Suppressor macrophage treated with lipopolysaccharide for 4 hours (primary cell): ENCODE measurements at regions not wholly inside any gene's neighbourhood (a gene's known extent, or its start where the extent isn't known, plus 50 kb on each side); places are given as distances from the start of the nearest gene placed in this dataset.
A peak's percentile ranks its signal among the peaks of the same experiment; 100 is the strongest.

Experiments used
- DNase-seq: peaks from one replicate; pipeline ENCODE4 v3.0.0-alpha.2; 2020

DNA sequence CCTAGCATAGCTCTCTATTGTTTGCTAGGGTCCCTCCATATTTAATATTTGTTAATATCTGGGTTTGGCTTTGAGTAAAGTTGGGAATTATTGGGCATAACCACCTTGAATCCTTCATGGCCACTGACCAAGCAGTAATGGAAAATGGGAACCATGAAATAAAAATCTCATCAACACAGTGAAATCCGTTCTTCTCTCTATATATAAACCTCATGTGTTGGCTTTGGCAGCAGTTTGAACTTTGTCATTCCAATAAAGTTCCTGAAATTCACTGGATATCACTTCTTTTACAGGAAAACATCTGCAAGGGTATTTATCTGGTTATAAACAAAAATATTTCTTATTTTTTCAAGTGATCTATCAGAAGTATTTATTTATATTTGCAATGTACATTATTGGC lies 93.0 kb upstream of the MPDZ start:
- no peak for DNase-seq

DNA sequence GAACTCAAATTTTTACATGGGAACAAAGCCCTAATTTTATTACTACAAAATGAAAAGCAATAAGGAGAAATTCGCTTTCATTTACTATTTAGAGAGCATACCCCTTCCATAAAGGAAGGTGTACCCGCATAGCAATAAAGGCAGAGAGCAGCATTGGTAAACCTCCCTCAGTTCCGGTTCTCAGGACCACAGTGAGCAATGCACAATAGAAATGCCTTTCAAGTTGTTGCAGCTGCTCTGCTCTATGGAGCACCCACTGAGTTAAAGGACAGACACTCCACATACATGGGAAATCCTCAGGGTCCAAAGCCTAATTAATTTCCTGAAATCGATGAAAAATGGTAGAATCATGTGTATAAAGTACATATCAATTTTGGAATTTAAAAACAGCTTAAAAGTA lies 89.9 kb upstream of the MPDZ start:
- DNase-seq, result no peak

DNA sequence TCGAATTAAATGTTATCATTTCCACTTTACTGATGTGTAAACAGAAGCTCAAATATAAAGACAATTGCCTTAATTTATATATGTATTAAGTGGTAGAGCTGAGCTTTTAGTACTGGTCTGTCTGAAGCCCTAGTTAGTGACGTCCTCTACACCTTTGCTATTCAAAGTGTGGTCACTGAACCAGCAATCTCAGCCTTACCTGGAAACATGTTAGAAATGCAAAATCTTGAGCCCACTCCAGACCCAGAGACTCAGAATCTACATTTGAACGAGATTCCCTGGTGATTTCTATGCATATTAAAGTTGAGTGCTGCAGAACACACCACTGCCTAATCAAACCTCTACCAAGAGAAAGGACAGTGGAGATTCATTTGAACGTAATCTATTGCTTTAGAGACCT lies 88.3 kb upstream of the MPDZ start:
- no peak for DNase-seq

DNA sequence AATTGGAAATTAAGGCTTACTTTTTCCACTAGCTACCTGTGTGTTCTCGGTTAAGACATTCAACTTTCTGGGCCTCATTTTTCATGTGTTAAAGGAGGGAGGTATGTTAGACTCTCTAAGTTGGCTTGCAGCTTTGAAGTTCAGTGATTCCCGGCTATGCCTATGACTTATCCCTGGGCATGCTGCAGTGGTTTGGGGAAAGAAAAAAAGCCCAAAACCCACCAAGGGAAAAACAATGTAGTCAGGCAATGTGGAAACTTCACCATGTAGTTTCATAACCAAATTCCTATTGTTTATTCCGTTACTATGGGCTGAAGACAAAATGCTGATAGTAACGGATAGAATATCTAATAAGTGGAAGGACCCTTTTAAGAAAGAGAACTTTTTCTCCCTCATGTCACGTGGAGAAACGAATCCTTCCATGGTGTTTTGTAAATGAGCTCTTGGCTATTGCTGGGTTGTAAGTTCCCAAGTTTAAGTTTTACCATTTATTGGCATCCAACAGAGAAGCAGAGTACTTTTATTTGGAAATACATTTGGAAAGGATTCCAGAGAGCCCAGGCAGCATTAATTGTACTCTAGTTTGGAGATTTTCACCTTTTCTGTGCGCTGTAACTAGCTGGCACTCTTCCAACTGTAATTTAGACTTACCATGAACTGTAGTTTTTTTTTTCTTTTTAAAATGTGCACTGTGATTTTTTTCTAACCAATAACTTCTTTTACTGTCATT lies 84.9 kb upstream of the MPDZ start:
- DNase-seq, result no peak

DNA sequence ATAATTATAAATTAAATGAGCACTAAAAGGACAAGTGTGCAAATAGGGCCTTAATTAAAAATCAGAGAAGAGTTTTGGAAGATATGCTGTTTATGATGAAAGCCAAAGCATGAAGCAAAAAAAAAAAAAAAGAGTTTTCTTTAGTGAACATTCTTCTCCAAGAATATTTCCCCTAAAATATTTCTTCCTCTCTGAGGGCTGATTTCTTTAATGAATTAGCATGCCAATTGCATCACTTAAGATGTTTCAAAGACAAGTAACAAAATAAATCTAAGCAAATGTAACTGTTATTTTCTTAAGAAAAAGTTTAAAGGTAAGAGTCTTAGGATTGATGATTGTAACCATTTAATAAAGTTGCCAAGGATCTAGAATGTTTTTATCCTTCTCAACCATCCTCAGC lies 81.6 kb upstream of the MPDZ start:
- no peak for DNase-seq

GRCh38 chr9:13360188-13360587 lies 80.7 kb upstream of the MPDZ start:
- no peak for DNase-seq

DNA sequence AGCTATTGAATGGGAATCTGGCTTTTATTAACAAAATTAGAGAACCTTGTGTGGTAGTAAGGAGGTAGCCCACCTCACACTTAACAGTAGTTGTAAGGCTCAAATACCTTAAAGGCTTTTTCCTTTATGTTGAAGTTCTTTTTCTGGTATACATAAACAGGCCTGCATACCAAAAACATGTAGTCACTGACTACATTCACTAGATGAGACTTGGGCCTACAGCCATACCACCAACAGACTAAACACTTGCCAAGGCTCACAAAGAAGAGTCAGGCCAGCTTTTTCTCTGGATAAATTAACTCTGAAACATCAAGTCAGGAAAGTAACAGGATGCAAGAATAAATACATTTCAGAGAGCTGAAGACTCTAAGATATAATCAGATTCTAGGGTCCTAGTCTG lies 78.6 kb upstream of the MPDZ start:
- no peak for DNase-seq

- DNase-seq, result no peak
Observed at GRCh38 chr9:13354733-13355132, 75.2 kb upstream of the MPDZ start.

GRCh38 chr9:13352451-13352979 lies 73.0 kb upstream of the MPDZ start:
- no peak for DNase-seq

- peak; percentile 24 for DNase-seq
Observed at GRCh38 chr9:13351778-13352386, 72.4 kb upstream of the MPDZ start.

GRCh38 chr9:13332571-13332970 lies 53.1 kb upstream of the MPDZ start:
- DNase-seq, result no peak

DNA sequence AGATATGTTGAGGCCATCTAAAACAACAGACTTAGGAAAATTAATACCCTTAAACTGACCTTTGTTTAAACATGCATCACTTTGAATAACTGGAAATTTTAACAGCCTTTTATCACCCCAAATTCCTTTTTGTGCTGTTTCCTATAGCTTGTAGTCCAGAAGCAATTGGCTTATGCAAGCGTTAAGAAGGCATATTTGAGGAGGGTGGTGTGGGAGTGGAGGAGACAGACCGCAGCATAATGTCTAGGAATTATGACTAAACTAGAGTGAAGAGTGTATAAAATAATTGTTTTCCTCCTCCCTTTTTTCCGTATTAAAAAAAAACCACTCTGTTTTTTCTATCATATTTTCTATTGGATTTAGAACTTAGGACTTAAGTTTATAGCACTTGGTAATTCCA lies 51.8 kb upstream of the MPDZ start:
- no peak for DNase-seq

DNA sequence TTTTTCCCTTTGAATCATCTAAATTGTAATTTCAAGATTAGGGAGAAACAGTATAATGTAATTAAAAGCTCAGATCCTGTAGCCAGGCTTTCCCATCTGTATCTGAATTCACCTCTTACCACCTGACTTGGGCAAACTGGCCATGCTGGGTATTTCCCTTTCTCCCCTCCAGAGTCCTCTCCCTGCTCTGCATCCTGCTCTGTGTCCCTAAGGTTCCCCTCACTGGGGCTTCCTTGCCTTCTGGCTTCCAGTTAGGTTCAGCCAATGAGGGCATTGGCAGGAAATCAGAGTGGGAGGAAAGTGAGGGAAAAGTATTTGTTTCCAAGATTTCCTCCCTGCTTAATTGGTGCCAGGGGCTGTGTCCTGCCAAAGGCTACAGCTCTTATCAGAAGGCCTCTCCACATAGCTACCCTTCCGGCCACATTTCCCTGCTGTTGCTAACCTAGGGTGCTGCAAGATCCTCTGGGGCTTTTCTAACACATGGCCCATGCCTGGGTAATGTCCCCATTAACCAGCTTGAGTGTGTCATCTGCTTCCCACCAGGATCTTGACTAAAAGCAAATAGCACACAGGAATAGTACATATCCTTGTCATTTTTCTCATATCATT lies 51.0 kb upstream of the MPDZ start:
- DNase-seq, result no peak
